Right lobe of liver (tissue), 6 donors: ENCODE measurements at regions not wholly inside any gene's neighbourhood (a gene's known extent, or its start where the extent isn't known, plus 50 kb on each side); places are given as distances from the start of the nearest gene placed in this dataset.

Experiments
- ATAC-seq, 4 donors: fragments of 200-7000 bp; cut with Tn5 transposase; one replicate each; pipeline ENCODE4 v1.9.1; 2020; ENCODE audit warnings: mild to moderate bottlenecking in 4 of 4, moderate library complexity in 4 of 4
- DNase-seq, 3 donors: peaks; one replicate each; pipeline ENCODE4 v3.0.0-alpha.2; 2020
- H3K27ac ChIP-seq, 3 donors: fragments of 200-600 bp; one replicate each; pipeline ENCODE4 v1.8.0; 2022
- H3K27me3 ChIP-seq, 2 donors: fragments of 200-600 bp; one replicate each; pipeline ENCODE4 v1.8.0; 2022
- H3K36me3 ChIP-seq, 4 donors: fragments of 200-600 bp; sonication (generic) in 1 of 4; one replicate each; pipeline versions ENCODE4 v1.5.1 to v1.8.0; 2017 to 2022; ENCODE audit warnings: control low read depth in 1 of 4
- H3K4me1 ChIP-seq, 4 donors: fragments of 200-600 bp; sonication (generic) in 1 of 4; one replicate each; pipeline versions ENCODE4 v1.5.1 to v1.8.0; 2017 to 2022; ENCODE audit warnings: control low read depth in 1 of 4
- H3K4me3 ChIP-seq, 3 donors: fragments of 200-600 bp; one replicate each; pipeline ENCODE4 v1.8.0; 2022
- H3K9me3 ChIP-seq, 4 donors: fragments of 200-600 bp; sonication (generic) in 1 of 4; one replicate each; pipeline versions ENCODE4 v1.5.1 to v1.8.0; 2017 to 2022; ENCODE audit warnings: control low read depth in 1 of 4
- CTCF ChIP-seq, 4 donors: fragments of 200-600 bp in 3 of 4; fragments of 450-650 bp in 1 of 4; IDR thresholded peaks; one replicate each; pipeline versions ENCODE4 v1.5.1 to v1.8.0; 2016 to 2022; ENCODE audit warnings: antibody characterized with exemption in 4 of 4, mild to moderate bottlenecking in 2 of 4
- POLR2A ChIP-seq: fragments of 450-650 bp; IDR thresholded peaks from one replicate; pipeline ENCODE4 v1.6.1; 2017; ENCODE audit warnings: antibody characterized with exemption, mild to moderate bottlenecking
- WGBS: methylation state at CpG from one replicate; pipeline ENCODE4 v1.1.6; 2018; ENCODE audit warnings: low coverage, low lambda C conversion rate; ENCODE audit not compliant: insufficient coverage; ENCODE audit errors: missing lambda C conversion rate; 5-methylcytosine and 5-hydroxymethylcytosine counted together
- intact Hi-C, 2 donors: fragments of 100-400 bp; cut with DNase I; formaldehyde crosslinking; loops; one replicate each; pipeline versions ENCODE4 v1.11.2 to v1.14.1; 2022
- donor health status: DM: no; HTN: yes; CAD: no.
- donor health status: DM: no; HTN: no; CAD: no.
- donor health status: DM: no; HTN: no; CAD: no.
- donor health status: DM: no; HTN: yes; CAD: no.
- donor health status: DM: no; HTN: yes; CAD: no.

DNA sequence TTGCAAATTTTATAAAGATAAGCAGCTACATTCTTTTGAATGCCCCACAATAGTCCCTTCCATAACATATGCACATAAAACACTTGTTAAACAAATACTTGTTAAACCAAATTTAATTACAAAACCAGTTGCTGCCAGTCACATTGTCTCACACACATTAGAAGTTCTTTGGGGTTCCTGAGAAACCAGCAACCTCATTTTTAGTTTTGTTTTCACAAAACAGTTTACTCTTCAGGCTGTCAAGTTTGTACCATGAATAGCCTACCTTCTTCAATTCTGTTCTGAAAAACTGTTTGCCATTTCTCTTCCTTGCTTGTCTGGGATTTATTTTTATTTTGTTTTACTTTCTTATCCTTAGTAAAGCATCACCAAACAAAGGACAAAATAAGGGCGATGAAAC is 176.5 kb upstream of the PHF14 start:
- intact Hi-C loops = no loop called here
- no peaks in the 10 kb centered on the region for H3K36me3 ChIP-seq
- H3K27ac ChIP-seq = no peak overlapping the region
- ATAC-seq = no peak
- WGBS = 56% methylated on average over 1 of the region's 1 CpG
- no peak for TF ChIP-seq CTCF (IDR thresholded peaks at IDR 0.05)
- no peak for TF ChIP-seq POLR2A
- DNase-seq = no peak
- H3K9me3 ChIP-seq = no peaks in the 10 kb centered on the region
- no peaks in the 10 kb centered on the region for H3K27me3 ChIP-seq
- H3K4me1 ChIP-seq = no peaks in the 10 kb centered on the region
- H3K4me3 ChIP-seq = no peak overlapping the region

GRCh38 chr7:10798044-10798443 is 175.6 kb upstream of the PHF14 start:
- TF ChIP-seq POLR2A = no peak
- TF ChIP-seq CTCF (IDR thresholded peaks at IDR 0.05) = no peak
- intact Hi-C loops = no loop called here
- Histone ChIP-seq H3K36me3 (no peaks in the 10 kb centered on the region), H3K27ac (no peak overlapping the region), H3K9me3 (no peaks in the 10 kb centered on the region), H3K4me1 (no peaks in the 10 kb centered on the region), H3K27me3 (no peaks in the 10 kb centered on the region), H3K4me3 (no peak overlapping the region)
- DNase-seq (no peak), ATAC-seq (no peak)
- WGBS = 60% methylated on average over 6 of the region's 6 CpGs

DNA sequence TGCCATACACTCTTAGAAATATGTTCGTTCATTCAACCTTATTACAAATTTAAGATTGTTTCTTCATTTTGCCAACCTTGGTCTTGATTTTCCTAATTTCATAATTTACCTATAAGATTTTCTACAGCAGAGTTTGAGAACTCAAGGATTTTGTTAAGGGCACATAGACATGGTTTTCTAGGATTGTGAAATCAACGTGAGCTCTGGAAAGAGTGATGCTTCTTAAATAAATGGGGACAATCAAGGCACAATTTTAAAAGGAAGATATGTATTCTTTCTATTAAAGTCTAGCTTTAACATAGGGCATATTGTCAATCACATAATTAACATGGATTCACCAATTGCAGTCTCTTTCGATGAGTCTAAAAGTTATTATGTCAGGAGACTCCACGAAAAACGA is 174.2 kb upstream of the PHF14 start:
- DNase-seq (no peak), ATAC-seq (no peak)
- no peak for TF ChIP-seq CTCF (IDR thresholded peaks at IDR 0.05)
- TF ChIP-seq POLR2A = no peak

DNA sequence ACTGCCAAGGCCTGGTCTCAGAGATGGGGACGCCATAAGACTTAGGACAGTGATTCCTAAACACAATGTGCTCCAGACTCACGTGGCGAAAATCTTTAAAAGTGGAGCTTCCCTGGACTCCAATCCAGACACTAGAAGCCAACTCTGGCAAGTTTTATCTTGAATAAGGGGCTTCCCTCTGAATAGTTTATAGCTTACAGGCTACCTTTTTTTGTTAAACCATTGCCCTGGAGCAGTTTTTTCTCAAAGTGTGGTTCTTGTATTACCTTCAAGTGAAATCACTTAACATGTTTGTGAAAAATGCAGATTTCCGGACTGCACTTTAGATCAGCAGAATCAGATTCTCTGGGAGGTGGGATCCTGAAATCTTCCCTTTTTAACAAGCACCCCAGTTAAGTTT is 171.7 kb upstream of the PHF14 start:
- DNase-seq (no peak), ATAC-seq (no peak)
- intact Hi-C loops = no loop called here
- Histone ChIP-seq H3K36me3 (no peaks in the 10 kb centered on the region), H3K27ac (no peak overlapping the region), H3K4me1 (no peaks in the 10 kb centered on the region), H3K4me3 (no peak overlapping the region), H3K9me3 (no peaks in the 10 kb centered on the region), H3K27me3 (no peaks in the 10 kb centered on the region)
- WGBS = 39% methylated on average over 2 of the region's 4 CpGs
- TF ChIP-seq POLR2A (no peak), CTCF (IDR thresholded peaks at IDR 0.05) (no peak)

More for the DNA sequence above, 174.2 kb upstream of the PHF14 start:
- H3K9me3 ChIP-seq = no peaks in the 10 kb centered on the region
- intact Hi-C loops = no loop called here
- H3K4me1 ChIP-seq = no peaks in the 10 kb centered on the region
- H3K27me3 ChIP-seq = no peaks in the 10 kb centered on the region
- no peak overlapping the region for H3K27ac ChIP-seq
- no peak overlapping the region for H3K4me3 ChIP-seq
- 71% methylated on average over 5 of the region's 5 CpGs for WGBS
- H3K36me3 ChIP-seq = no peaks in the 10 kb centered on the region

- Histone ChIP-seq H3K4me3 (no peak overlapping the region), H3K4me1 (no peaks in the 10 kb centered on the region), H3K27me3 (no peaks in the 10 kb centered on the region), H3K27ac (no peak overlapping the region), H3K36me3 (no peaks in the 10 kb centered on the region), H3K9me3 (no peaks in the 10 kb centered on the region)
- no peak for DNase-seq
- intact Hi-C loops = no loop called here
- no peak for ATAC-seq
- 75% methylated on average over 2 of the region's 2 CpGs for WGBS
- no peak for TF ChIP-seq POLR2A
- TF ChIP-seq CTCF (IDR thresholded peaks at IDR 0.05) = no peak
Observed at GRCh38 chr7:10802526-10802925, 171.1 kb upstream of the PHF14 start.
